NCI-H2029 (cell line): ENCODE measurements at regions not wholly inside any gene's neighbourhood (a gene's known extent, or its start where the extent isn't known, plus 50 kb on each side); places are given as distances from the start of the nearest gene placed in this dataset.

Experiments
- DNase-seq: peaks from one replicate; lab custom pipeline; 2025; lab: John Stamatoyannopoulos, UW

DNA sequence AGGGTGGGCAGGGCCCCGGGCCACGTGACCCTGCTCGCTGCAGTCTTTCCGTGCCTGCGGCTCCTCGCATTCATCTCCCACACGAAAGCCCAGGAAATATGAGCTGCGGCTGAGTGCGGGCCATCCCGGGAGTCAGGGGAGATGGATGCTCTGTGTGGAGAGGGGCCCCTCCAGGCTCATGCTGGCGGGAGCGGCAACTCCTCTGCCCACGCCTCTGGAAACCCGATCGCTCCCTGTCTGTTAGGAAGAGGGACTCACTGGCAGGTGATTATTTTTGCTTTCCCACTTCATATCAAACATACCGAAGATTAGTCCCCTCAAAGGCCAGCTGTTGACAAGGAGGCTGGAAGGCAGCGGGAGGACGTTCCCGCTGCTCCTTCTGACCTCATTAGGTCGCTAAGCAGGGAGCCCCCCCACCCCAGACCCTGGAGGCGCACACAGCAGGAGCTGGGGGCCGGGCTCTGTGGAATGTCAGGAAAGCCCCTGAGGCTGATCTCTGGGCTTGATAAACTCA lies 228.5 kb downstream of the FOXL1 start:
- DNase-seq = no peak

DNA sequence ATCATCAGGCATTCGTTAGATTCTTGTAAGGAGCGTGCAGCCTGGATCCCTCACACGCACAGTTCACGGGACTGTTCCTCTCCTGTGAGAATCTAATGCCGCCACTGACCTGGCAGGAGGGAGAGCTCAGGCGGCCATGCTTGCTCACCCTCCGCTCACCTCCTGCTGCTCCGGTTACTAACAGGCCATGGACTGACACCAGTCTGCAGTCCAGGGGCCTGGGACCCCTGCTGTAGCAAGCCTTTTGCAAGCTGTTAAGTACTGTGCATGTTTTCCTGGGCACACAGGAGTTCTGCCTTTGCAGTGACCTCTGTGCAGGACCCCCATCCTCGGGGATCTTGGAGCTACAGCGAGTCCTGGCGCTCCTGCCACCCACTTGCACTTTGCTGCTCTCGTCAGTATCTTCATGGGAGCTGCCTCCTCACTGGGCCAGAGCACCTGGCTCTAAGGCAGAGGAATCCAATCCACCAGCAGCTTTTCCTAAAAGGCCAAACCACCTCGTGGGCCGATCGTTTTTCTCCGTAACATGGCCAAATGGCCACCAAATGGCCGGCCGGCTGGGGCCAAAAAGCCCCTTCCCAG lies 230.6 kb downstream of the FOXL1 start:
- DNase-seq = no peak

DNA sequence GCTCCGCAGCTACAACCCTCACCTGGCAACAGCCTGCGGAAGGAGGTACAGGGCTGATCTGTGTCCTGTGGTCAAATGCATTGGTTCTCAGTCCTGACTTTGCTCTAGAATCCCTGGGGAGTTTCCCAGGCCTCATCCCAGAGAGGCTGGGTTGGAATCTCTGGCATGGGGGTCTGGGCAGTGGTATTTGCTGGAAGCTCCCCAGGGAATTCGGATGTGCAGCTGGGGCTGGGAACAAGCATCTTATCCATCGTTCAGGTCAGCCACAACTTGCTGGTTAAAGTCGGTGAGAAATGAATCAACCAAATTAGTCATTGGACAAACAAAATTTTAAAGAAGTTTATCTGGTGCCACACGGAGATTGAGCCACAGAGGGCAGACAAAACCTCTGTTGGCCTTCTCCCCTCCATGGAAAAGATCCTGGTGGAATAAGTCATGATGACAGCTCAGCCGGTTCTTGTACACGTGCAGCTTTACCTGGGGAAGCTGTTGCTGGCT lies 231.2 kb downstream of the FOXL1 start:
- no peak for DNase-seq

DNA sequence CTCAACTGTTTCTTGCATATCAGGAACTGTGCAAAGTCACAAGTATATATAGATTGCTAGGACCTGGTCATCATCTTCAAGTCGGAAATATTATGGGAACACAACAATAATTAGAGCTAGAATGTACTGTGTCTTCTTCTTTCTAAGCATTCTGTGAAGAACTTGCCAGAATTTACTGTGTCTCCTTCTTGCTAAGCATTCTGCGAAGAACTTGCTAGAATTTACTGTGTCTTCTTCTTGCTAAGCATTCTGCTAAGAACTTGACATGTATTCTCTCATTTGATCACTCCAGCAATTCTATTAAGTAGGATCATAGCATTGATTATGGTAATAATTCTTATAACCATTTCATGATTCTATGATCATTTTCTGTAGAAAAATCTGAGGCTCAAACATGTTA lies 231.7 kb downstream of the FOXL1 start:
- no peak for DNase-seq

DNA sequence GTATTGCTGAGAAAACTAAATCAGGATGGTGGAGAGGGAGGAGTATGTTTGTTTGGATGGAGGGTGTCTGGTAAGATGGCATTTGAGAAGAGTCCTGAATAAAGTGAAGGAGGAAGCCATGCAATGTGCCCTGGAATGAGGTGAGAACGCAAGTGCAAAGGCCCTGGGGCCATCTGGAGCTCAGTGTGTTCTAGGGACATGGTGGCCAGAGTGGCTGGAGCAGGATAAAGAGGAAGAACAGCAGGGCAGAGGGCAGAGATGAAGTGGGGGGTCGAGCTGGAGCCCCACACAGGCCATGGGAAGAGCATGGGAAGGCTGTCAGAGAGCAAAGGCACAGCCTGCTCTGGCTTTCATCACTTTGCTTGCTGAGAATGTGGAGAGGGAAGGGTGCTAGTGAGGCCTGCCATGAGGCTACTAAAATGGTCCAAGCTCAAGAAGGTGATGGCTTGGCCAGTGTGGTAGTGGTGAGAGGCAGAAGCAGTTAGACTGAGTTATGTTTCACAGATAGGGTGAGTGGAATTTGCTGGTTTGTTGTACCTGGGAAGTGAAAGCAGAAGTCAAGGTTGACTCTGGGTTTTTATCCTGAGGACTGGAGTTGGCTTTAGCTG lies 234.1 kb downstream of the FOXL1 start:
- no peak for DNase-seq

DNA sequence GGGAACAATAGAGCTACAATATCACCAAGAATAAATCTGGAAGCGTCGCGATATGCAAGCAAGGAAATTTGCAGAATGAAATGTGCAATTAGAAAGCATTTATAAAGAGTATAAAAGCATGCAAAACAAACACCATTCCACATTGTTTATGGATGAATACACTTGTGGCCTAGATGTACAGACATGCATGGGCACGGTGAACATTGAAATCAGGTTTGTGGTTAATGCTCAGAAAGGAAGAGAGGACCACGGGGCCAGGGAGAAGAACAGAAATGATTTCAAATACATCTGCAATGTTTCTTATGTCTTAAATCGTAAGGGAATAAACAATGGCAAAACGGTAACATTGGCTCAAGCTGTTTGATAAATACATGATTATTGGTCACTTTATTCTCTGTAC lies 235.9 kb downstream of the FOXL1 start:
- DNase-seq = no peak

DNA sequence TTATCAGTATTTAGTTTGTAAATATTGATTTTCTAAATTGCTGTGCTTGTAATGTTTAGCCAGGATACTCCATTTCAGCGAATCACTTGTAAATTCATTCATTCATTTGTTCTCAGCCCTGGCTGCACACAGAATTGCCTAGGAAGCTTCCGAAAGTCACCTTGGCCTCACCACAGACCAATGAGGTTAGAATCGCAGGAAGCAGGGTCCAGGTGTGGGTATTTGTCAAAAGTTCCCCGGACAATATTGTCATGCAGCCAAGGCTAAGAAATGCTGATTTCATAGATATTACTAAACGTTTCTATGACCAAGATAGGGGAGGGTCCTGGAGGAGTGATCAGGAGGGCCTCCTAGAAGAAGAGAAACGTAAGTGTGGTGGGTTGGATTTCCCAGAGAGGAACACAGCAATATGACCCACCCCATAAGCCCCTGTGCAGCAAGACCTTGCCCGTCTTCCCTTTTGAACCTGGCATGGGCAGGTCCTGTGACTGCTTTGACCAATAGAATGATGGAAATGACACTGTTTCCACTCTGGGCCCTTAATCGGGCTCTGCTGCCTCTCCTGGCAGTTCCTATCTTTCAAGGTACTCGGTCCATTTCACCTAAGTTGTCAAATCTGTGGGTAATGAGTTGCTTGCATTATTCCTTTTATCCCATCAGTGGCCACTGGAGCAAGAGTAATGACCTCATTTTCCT lies 238.7 kb downstream of the FOXL1 start:
- no peak for DNase-seq

DNA sequence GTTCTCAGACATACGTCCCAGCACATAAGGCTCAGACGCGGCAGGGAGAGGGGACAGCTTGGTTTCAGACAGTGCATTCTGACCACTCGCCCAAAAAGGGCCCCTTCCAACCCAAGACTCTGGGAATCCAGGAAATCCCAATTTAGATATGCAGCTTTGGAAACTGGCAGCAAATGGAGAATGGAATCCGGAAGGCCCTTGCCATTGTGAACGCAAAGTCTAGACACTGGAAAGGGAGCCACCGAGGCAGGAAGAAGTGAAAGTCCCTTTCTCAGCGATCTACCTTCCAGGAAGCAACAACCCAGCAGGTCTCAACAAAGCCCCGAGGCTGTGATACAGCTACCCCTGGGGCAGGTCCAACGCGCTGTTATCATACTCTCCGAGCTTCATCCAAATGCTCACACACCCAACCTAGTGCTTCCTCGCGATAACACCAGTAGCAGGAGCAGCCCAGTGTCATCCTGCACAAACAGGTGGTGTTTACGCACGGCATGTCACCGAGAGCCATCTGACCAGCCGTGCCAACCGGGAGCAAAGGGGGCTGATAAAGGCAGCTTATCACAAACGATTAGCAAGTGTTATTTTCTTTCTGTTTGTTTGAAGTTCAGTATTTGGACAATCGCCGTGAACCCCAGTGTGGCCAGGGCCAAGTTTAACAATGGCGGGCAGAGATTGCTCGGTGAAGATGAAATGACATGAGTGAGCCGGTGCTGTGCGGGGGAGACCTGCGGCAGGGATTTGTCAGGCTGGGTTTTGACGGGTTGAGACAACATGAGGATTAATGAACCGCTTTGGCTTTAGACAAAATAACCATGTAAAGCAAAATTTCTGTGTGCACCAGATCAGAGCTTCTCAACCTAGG lies 240.6 kb downstream of the FOXL1 start:
- no peak for DNase-seq

DNA sequence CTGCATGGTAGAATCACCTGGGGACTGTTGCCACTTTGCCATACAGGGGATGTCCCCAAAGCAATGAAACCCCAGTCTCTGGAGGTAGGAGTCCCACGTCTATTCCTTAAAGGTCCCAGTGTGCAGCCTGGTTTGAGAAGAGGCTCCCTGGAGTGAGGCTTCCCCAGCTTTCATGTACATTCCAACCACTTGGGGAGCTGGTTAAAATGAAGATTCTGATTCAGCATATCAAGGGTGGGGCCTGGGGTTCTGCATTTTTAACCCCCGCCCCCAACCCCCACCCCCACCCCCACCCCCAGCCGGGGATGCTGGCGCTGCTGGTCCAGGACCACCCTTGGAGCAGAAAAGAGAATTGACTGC lies 241.2 kb downstream of the FOXL1 start:
- no peak for DNase-seq

DNA sequence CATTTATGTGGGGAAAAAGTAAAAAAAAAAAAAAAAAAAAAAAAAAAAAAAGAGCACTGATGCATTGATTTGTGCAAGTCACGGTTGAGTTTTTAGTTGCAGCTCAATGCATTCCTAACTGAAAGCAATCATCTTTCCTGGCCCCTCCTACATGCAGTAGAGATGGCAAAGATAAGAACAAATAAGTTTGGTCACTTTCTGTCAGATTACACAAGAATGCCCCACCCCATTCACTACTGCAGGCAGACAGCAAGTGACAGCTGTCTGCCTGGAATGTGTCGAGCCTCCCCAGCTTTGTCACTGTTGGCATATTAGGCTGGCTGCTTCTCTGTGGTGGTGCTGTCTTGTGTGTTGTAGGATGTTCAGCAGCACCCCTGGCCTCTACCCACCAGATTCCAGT lies 243.5 kb downstream of the FOXL1 start:
- no peak for DNase-seq

DNA sequence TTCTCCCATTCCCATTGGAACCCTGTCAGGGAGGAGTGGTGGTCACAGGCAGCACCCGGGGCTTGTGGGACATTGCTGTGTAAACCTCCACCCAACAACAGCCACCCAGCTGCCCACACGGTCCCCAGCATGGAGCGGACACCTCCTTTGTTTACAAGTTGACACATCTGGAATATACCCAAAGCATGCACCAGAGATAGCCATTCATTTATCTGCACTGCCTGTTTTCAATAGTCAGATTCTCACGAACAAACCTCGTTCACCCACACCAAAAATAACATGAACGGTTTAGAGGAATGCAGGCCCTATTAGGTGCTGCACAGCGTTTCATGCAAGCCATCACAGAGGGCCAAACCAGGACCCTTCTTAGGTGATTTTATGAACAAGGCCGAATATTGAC lies 244.8 kb downstream of the FOXL1 start:
- DNase-seq = no peak

DNA sequence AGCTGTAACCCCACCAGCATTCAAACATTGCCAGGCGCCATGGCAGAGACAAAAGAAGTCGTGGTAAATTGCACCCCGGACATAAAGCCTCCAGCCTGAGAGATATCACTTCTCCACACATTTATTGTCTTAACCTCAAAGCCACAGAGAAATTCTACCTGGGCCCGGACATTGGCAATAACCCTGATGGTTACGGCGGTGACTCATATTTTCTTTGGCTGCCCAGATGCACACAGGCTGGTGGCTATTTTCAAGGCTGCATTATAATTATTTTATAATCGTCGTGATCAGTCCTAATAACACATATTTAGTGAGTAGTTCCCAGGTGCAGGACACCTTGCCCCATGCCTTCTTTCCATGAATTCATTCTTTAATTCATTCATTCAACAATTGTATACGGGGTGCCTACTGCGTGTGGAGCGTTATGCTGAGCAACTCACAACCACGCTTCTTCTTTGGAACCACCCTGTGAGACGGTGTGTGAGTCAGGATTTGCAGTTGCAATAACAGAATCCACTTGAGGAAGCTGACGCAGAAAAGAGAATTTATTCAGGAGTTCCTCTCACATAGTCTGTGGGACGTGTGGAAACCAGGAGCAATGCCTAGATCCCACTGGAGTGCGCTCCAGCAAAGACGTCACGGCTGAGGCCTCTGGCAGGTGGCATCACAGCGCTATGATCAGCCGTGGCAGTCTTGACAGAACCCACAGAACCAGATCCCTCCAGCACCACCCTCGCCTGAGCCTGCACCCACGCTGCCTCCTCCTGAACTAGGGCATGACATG lies 245.7 kb downstream of the FOXL1 start:
- DNase-seq = no peak

DNA sequence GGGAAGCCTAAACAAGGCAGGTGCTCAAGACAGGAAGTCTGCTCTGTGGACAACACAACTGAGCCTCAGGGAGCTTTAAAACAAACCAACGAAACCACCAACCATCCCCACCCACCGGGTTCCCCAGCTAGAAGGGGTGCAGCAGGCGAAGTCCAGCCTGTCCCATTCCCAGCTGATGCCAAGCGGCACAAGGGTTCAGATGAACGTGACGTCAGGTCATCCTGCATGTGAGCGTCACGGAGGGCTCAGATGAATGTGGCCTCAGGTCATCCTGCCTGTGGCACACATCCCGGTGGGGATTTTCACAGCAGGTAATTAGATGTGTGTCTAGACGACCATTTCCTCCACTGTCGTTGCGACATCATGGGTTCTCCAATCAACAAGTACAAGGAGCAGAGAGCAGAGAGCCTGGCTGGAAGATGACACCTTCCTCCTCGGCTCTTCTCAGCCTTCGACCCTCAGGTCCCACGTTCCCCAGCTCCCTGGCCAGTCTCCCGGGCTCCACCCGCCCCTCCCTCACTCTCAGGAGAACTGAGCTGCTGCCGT lies 246.5 kb downstream of the FOXL1 start:
- DNase-seq = no peak

DNA sequence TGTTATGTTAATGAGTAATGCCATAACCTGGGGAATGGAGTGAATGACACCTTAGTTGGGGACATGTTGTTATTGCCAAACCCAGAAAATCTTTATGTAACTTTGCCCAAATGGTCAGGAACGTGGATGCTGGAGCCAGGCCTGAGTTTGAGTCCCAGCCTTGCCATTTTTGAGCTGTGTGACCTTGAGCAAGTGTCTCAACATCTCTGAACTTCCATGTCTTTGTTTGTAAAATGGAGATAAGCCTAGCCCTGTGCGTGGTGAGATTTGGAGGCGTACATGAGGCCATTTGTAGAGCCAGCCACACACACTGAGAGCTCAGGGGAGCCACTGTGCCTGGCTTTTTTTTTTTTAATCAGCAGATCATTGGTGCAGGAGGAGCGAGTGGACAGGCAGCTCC lies 247.3 kb downstream of the FOXL1 start:
- DNase-seq = no peak

DNA sequence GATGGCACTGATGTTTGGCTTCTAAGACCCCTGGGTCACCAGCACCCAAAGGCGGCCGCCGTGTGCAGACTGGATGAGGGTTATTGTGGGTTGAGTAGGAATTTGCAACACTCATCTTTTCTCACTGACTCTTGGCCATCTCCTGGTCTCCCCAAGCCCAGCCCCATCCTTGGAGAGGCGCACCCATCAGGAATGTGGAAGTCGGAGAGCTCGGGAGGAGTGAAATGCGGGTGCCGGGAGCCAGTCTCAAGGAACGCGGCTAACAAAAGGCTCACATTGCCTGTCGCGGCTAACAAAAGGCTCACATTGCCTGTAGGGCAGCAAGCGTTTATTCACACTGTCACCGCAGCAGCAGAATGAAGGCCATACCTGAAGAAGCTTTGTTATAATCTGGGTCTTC lies 248.6 kb downstream of the FOXL1 start:
- DNase-seq = no peak

DNA sequence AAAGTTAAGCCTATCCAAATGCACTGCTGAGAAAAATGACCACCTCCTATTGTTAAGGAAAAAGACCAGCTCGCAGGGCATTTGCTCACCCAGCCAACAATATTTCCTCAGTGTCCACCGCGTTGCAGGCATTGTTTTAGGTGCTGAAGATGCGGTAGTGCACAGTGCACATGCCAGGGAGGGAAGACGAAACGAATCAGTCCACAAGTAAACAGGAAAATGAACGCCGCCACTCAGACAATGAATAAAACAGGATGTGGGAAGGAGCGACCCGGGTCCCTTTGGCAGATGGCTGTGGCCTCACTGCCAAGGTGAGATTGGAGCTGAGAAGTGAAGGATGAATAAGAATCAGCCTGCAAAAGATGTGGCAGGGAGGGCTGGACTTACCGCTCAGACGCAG lies 249.2 kb downstream of the FOXL1 start:
- no peak for DNase-seq

DNA sequence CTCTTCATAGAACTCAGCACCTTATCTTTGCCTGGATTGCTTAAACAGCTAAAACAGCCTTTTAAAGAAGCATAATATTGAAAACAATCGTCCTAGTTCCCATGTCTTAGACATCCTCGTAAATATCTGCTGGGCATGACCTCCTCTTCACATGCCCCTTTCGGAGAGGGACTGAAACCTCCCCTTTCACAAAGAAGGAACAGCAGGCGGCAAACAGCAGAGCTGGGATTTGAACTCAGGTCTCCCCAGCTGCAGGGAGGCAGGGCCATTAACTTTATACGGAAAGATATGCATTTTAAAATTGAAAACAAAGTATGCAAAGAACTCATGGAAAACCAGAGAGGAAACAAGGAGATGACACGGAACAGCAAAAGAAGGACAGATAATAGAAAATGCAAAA lies 249.9 kb downstream of the FOXL1 start:
- DNase-seq = no peak

DNA sequence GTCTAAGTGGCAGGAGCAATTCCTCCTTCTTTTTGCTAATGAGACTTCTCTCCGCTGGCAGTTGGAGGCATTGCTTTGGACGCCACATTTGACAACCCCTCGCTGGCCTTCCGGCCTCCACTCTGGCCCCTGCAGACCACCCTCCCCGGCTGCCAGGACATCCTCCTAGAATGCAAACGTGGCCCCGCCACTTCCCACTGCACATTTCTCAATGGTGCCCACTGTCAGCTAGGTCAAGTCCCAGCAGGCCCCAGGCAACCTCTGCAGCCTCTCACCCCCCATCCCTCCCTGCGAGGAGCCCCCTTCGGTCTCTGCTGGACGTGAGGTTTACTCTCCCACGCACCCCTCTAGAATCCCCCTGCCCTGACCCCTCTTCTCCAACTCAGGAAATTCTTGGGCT lies 250.3 kb downstream of the FOXL1 start:
- DNase-seq = no peak

DNA sequence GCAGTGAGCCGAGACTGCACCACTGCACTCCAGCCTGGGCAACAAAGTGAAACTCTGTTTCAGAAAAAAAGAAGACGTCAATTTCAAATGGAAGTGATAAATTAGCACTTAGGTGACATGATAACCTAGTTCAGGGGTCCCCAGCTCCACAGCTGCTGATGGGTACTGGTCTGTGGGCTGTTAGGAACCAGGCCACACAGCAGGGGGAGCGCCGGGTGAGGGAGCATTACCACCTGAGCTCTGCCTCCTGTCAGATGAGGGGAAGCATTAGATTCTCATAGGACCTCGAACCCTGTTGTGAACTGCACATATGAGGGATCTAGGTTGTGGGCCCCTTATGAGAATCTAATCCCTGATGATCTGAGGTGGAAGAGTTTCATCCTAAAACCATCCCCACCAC lies 253.0 kb downstream of the FOXL1 start:
- no peak for DNase-seq

DNA sequence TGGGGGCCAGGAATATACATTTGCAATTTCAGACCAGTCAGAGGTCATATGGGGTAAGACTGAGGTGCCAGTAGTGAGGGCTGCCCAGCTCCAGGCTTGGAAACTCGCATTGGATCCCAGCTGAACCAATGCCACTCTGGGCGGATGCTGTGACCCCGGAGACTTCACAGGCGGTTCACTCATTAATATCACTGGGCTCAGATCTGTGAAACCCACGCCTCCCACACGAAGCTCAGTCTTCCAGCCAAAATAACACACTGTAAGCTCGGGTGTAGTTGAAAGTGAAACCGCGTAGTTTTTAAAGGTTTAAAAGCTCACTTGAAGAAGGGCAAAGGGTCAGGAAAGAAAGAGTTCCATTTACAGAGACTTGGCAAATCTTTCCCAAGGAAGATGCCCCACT lies 254.8 kb downstream of the FOXL1 start:
- DNase-seq = no peak

DNA sequence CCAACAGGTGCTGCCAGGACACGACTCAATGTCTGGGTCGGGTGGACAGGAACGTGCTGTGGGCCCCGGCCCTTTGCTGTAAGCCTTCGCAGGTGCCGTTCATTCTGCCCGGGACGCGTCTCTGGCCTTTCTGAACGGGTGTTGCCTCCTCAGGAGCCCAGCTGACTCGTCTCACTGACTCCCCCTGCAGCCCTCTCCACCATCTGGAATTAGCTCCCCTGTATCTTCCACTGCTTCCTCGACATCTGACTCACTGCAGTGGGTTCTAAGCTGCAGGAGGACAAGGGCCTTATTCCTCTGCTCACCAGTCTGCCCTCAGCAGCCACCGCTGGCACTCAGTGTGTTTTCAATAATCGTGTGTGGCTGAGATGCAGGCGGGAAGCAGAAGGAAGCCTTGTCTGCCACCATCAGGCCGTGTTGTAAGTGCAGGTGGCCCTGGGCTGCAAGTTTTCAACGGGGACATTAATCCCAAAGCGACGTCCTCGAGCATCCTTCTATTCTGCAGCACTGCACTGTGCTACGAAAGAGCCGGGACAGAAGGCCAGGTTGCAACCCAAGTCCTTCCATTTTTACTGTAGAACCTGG lies 256.2 kb downstream of the FOXL1 start:
- DNase-seq = no peak
